SK-N-MC (cell line): ENCODE measurements at regions not wholly inside any gene's neighbourhood (a gene's known extent, or its start where the extent isn't known, plus 50 kb on each side); places are given as distances from the start of the nearest gene placed in this dataset.

Source experiments
- DNase-seq: peaks from one replicate; pipeline ENCODE4 v3.0.0-alpha.2; 2011; ENCODE audit warnings: low read depth, low spot score
- H3K27ac ChIP-seq: fragments of 200-600 bp; sonication (generic); 2 replicates; pipeline ENCODE4 v1.5.1; 2016; ENCODE audit warnings: mixed run types
- H3K36me3 ChIP-seq: fragments of 200-600 bp; sonication (generic); 2 replicates; pipeline ENCODE4 v1.6.1; 2017; ENCODE audit warnings: antibody characterized with exemption, low read length, mixed read lengths; ENCODE audit not compliant: insufficient read depth
- H3K4me3 ChIP-seq: fragments of 200-600 bp; sonication (generic); 2 replicates; pipeline ENCODE4 v1.5.1; 2016
- H3K9ac ChIP-seq: fragments of 200-600 bp; sonication (generic); 2 replicates; pipeline ENCODE4 v1.8.0; 2017; ENCODE audit warnings: mixed run types, mixed read lengths; ENCODE audit not compliant: insufficient read length
- H3K9me3 ChIP-seq: fragments of 200-600 bp; sonication (generic); 2 replicates; pipeline ENCODE4 v1.6.1; 2017; ENCODE audit warnings: low read depth, mild to moderate bottlenecking, antibody characterized with exemption, low read length, moderate library complexity, mixed read lengths
- EZH2 ChIP-seq: fragments of 200-600 bp; sonication (generic); IDR thresholded peaks from one replicate; pipeline ENCODE4 v1.6.1; 2017; ENCODE audit warnings: antibody characterized with exemption
- FOXP2 ChIP-seq: optimal IDR thresholded peaks from 2 replicates; pipeline ENCODE3; 2011; ENCODE audit warnings: mild to moderate bottlenecking, moderate library complexity; ENCODE audit not compliant: insufficient read depth; ENCODE audit errors: extremely low read length, control extremely low read depth
- POLR2AphosphoS5 ChIP-seq: IDR thresholded peaks from 2 replicates; pipeline ENCODE4 v1.6.1; 2012; ENCODE audit warnings: mild to moderate bottlenecking, low read depth, low read length, borderline replicate concordance

DNA sequence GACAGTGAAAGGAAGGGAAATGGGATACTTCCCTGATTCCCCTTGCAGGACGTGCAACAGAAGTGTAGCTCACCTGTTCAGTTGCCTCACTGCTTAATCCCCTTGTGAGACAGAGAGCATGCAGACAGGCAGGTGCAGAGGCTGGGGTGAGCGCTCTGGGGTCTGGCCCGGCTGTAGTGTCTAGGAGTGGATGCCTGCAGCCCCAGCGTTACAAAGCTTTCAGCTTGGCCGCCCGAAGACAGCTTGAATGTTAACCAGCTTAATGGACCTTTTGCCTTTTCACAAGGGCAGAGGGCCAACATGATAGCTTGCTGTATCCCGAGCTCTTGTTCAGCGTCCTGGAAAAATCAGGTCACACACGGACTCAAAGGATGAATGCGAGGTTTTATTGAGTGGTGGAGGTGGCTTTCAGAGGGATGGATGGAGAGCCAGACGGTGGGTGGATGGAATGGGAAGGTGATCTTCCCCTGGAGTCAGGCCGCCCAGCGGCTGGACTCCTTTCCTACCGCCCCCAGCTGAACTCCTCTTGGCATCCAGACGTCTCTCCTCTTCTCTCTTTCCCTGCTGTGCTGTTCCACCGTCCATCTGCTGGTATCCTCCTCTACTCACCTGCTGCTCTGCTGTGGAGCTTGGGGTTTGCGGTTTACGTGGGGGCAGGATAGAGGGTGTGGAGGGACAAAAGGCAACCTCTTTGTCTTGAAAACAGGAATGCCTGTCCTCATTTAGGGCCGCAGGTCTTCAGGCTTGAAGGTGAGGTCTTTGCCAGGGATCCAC lies 86.2 kb upstream of the RESF1 start:
- H3K36me3 ChIP-seq = no peaks in the 10 kb centered on the region
- no peak for TF ChIP-seq POLR2AphosphoS5
- no peak for TF ChIP-seq FOXP2
- no peak for TF ChIP-seq EZH2
- no peaks in the 10 kb centered on the region for H3K9me3 ChIP-seq
- no peak overlapping the region for H3K9ac ChIP-seq
- H3K27ac ChIP-seq = no peak overlapping the region
- H3K4me3 ChIP-seq = no peak overlapping the region
- DNase-seq = no peak

DNA sequence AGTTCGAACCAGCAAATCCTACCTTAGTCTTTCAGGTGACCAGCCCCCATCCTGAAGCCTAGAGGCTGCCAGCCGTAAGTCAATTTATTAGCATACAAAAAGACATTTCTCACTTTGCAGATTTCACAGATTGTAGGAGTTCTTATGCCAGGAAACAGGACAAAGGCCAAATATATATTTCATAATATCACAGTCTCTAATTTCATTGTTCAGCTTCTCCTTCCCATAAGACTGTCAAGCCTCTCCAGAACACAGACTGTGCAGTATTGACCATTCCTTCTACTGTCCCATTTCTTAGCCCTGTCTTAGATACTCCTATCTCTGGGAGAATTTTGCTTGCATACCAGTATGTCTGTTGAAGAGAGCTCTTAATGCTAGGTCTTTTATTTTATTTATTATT lies 89.2 kb upstream of the RESF1 start:
- H3K4me3 ChIP-seq = no peak overlapping the region
- H3K27ac ChIP-seq = no peak overlapping the region
- H3K9ac ChIP-seq = no peak overlapping the region
- H3K9me3 ChIP-seq = no peaks in the 10 kb centered on the region
- no peaks in the 10 kb centered on the region for H3K36me3 ChIP-seq
- TF ChIP-seq EZH2 = no peak
- TF ChIP-seq POLR2AphosphoS5 = no peak
- TF ChIP-seq FOXP2 = no peak
- DNase-seq = no peak

DNA sequence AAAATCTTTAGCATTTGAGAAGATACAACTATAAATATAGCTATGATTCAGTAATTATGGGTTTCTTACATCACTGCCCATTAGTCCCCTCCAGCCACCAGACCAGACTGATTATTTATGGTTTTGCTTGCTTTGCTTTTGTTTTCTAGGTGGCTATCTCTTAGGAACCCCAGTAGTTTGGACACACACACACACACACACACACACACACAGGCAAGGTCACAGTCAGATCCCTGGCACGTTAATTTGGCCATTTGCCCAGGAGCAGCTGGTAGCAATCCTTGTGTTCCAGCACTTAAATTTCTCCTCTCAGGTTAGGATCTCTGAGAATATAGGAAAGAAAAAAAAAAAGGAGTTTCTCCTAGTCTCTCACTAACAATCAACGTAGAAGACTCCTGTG lies 90.2 kb upstream of the RESF1 start:
- no peak for DNase-seq
- H3K9ac ChIP-seq = no peak overlapping the region
- H3K4me3 ChIP-seq = no peak overlapping the region
- no peak for TF ChIP-seq FOXP2
- TF ChIP-seq POLR2AphosphoS5 = no peak
- no peak for TF ChIP-seq EZH2
- H3K36me3 ChIP-seq = no peaks in the 10 kb centered on the region
- H3K9me3 ChIP-seq = no peaks in the 10 kb centered on the region
- no peak overlapping the region for H3K27ac ChIP-seq

GRCh38 chr12:31867292-31867691 lies 91.9 kb upstream of the RESF1 start:
- Histone ChIP-seq H3K4me3 (no peak overlapping the region), H3K9ac (no peak overlapping the region), H3K36me3 (no peaks in the 10 kb centered on the region), H3K9me3 (no peaks in the 10 kb centered on the region), H3K27ac (no peak overlapping the region)
- TF ChIP-seq POLR2AphosphoS5 = no peak
- TF ChIP-seq FOXP2 = no peak
- TF ChIP-seq EZH2 = no peak
- no peak for DNase-seq

DNA sequence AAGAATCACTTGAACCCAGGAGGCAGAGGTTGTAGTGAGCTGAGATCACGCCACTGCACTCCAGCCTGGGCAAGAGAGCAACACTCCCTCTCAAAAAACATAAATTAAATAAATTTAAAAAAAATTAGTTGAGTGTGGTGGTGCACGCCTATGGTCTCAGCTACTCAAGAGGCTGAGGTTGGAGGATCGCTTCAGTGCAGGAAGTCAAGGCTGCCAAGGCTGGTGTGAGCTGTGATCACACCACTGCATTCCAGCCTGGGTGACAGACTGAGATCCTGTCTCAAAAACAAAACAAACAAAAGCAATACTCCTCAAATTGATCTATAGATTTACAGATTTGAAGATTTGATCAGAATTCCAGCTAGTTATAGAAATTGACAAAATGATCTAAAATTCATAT lies 92.7 kb upstream of the RESF1 start:
- H3K4me3 ChIP-seq = no peak overlapping the region
- no peaks in the 10 kb centered on the region for H3K36me3 ChIP-seq
- H3K9me3 ChIP-seq = no peaks in the 10 kb centered on the region
- H3K9ac ChIP-seq = no peak overlapping the region
- H3K27ac ChIP-seq = no peak overlapping the region
- DNase-seq = no peak
- TF ChIP-seq EZH2 (no peak), POLR2AphosphoS5 (no peak), FOXP2 (no peak)

DNA sequence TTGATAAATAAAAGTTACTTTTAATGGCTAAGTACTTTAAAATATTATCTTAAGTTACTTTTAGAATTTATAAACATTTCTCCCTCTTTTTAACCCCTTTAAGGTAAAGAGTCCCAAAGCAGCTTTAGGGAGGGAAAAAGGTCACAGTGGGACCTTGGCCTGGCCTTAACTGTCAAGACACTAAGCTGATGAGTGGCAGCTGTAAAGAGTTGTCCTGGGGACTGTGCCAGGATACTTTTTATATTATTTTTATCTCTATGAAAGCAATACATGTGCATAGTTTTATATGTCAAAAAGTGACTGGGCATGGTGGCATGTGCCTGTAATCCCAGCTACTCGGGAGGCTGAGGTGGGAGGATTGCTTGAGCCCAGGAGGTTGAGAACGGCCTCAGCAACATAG lies 94.2 kb upstream of the RESF1 start:
- Histone ChIP-seq H3K4me3 (no peak overlapping the region), H3K27ac (no peak overlapping the region), H3K9ac (no peak overlapping the region), H3K36me3 (no peaks in the 10 kb centered on the region), H3K9me3 (no peaks in the 10 kb centered on the region)
- TF ChIP-seq FOXP2 (no peak), POLR2AphosphoS5 (no peak), EZH2 (no peak)
- DNase-seq = no peak

DNA sequence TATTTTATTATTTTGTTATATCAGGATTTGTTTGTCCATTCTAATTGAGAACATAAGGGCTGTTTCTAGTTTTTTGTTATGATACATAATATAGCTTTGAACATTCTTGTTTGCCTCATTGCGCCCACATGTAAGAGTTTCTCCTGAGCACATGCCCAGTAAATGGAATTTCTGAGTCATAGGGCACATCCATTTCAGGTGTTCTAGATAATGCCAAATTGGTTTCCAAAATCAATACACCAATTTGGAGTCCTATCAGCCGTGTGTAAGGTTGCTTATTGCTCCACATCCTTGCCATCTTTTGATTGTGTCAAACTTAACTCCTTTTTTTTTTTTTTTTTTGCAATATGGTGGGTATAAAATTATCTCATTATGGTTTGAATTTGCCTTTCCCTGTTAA lies 97.9 kb upstream of the RESF1 start:
- DNase-seq = no peak
- Histone ChIP-seq H3K27ac (no peak overlapping the region), H3K9me3 (no peaks in the 10 kb centered on the region), H3K9ac (no peak overlapping the region), H3K36me3 (no peaks in the 10 kb centered on the region), H3K4me3 (no peak overlapping the region)
- TF ChIP-seq POLR2AphosphoS5 = no peak
- TF ChIP-seq EZH2 = no peak
- no peak for TF ChIP-seq FOXP2

GRCh38 chr12:31860401-31860800 lies 98.8 kb upstream of the RESF1 start:
- H3K27ac ChIP-seq = no peak overlapping the region
- H3K9me3 ChIP-seq = no peaks in the 10 kb centered on the region
- no peak overlapping the region for H3K9ac ChIP-seq
- no peak overlapping the region for H3K4me3 ChIP-seq
- DNase-seq = no peak
- H3K36me3 ChIP-seq = no peaks in the 10 kb centered on the region
- TF ChIP-seq POLR2AphosphoS5 = no peak
- no peak for TF ChIP-seq FOXP2
